ENCODE measurements at regions not wholly inside any gene's neighbourhood (a gene's known extent, or its start where the extent isn't known, plus 50 kb on each side); places are given as distances from the start of the nearest gene placed in this dataset.

DNA sequence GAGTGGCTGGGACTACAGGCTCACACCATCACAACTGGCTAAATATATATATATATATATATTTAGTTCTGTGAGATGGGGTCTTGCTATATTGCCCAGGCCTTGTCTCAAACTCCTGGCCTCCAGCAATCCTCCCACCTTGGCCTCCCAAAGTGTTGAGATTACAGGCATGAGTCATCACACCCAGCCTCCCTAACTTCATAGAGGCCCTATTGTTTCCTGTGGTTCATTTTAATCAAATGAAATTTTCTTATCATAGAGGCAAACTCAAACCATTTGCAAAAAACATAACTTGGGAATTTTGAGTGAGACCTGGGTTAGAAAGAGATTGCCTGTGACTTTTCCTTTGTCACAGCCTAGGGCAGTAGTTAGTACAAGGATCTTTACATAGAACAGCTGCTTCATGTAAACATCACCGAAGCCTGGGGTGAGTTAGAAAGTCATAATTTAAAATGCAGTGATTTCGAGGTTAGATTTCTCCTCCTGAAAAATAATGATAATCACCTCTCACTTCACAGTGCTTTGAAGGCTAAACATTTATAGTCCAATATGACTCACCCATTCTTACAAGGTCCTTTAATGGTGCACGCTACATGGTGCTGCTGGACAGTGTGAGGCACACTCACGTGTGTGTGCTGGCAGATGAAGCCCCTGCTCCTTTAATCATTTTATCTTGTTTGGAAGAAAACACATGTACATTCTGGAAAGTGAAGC, 188.9 kb downstream of the RHOU start:
- no peak for DNase-seq

- DNase-seq: peak; percentile 47 to 51 (median 48)
These were observed 190.4 kb downstream of the RHOU start for GRCh38 chr1:228925691-228926090.

DNA sequence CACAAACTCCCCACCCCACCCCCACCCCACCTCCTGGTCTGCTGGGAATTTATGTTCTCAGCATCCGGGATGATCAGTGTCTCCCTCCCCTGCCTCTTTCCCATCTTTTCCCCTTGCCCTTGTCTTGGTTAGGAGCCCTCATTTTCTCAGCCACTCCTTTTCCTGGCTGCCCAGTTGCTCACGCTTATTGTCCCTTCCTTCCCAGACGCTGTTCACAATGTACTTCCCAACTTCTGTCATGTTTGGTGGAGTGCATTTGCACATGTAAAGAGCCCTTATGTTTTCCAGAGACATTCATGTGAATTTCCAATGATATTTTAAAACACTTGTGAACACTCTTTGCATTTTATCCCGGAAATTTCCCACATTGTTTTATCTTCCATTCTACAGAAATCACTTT, 192.1 kb downstream of the RHOU start:
- no peak for DNase-seq

- no peak for DNase-seq
These were observed 192.9 kb downstream of the RHOU start for GRCh38 chr1:228927946-228928898.

DNA sequence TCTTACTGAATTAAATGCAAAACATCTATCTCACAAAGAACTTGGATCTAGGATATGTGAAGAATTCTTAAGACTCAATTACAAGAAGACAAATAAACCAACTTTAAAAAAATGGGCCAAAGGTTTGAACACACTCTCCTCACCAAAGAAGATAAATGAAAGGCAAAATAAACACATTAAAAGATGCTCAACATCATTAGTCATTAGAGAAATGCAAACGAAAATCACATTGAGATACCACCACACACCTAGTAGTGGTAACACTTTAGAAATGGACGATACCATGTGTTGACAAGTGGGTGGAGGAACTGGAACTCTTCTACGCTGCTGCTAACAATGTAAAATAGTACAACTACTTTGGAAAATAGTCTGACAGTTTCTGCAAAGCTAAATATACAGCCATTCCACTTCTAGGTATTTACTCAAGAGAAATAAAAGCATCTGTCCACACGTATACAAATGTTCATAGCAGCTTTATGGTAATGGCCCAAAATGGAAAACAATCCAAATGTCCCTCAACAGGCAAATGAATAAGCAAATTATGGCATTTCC, 194.3 kb downstream of the RHOU start:
- DNase-seq: no peak

GRCh38 chr1:228930479-228930957, 195.2 kb downstream of the RHOU start:
- no peak for DNase-seq

GRCh38 chr1:228933753-228934152, 198.5 kb downstream of the RHOU start:
- no peak for DNase-seq

GRCh38 chr1:228935198-228935663, 200.0 kb downstream of the RHOU start:
- DNase-seq: no peak

GRCh38 chr1:228935855-228936727, 200.8 kb downstream of the RHOU start:
- DNase-seq: peak; percentile 41 to 46 (median 43)

DNA sequence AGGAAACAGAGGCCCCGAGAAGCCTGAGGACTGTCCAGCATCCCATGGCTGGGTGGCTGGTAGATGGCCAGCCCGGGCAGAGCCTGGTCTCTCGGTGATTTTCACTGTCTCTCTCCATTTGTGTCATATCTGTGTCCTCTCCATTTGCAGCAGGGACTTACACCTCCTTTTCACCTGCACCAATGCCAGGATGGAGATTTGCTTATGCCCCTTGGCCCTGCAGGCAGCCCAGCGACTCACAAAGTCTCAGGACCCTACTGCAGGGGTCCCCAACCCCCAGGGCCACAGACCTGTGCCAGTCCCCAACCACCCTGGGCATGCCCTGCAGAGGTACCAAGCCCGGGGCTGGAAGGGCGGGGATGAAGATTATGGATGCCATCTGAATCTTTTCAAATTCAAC, 201.6 kb downstream of the RHOU start:
- DNase-seq: peak in 2 of 3 donors; percentile 32 to 36

GRCh38 chr1:228937351-228937750, 202.1 kb downstream of the RHOU start:
- no peak for DNase-seq

- DNase-seq: peak; percentile 38 to 47 (median 41)
These were observed 202.7 kb downstream of the RHOU start for GRCh38 chr1:228937851-228938536.

DNA sequence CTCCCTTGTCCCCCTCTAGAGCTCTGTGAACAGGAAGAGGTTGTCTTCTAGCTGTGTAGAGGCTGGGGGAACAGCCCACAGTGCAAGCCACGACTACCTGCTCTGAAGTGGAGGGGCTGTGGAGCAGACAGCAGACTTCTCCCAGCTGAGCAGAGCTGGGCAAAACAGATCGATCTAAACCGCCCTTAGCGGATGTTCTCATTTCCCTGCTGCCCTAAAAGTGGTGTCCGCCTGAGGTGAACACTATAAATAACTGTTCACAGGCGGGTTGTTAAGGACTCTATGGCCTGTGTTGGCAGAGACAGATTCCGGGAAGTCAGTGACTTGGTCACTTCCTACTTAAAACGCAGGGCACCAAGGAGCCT, 203.2 kb downstream of the RHOU start:
- DNase-seq: peak; percentile 60 to 81 (median 62)

DNA sequence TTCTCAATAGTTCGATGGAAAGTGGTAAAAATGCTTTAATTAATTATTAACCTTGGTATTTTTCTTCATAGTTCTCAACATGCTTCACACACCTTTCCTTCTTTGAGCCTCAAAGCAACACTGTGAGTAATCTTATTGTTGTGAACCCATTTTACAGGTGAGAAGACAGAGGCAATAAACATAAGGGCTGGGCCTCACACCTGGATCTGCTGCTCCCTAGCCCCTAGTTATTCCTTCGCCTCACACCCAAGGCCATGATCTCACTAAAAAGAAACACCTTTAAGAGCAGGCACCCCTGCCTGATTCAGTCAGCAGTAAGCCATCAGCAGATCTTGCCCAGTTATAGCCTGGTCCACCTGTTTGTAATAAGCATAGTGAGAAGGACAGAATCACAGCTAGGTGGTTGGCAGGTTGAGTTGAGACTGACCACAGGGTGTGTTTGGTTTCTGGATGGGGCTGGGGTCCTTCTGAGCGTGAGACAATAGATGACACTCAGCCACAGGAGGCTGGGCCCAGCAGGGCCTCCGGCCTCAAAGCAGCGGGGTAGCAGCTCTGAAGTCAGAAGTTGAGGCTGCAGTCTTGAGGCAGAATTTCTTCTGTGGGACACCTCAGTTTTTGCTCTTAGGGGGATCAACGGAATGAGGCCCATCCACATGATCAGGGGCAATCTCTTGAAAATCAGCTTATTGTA, 203.9 kb downstream of the RHOU start:
- no peak for DNase-seq

DNA sequence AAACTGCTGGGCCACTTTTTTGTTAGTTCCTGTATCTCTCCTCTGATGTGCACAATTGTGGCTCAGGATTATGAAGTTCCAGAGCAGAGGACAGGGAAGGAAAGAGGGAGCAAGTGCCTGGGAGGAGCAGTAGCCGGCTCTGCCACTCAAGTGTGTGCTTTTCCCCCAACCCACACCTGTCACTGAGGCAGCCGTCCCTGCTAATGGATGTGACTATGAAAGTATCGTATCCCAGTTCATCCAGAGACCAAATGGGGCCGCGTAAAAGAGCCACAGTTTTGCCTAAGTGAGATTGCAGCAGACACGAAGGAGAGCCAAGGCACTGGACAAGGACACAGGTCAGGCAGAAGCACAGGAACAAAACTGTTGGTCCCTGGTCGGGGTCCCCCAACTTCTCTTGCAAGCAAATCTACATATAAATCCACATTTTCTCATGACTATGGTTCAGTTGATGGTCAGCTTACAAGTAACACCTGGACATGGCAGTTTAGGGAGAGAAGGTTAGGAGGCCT, 204.7 kb downstream of the RHOU start:
- DNase-seq: no peak

GRCh38 chr1:228940526-228940925, 205.2 kb downstream of the RHOU start:
- DNase-seq: no peak

DNA sequence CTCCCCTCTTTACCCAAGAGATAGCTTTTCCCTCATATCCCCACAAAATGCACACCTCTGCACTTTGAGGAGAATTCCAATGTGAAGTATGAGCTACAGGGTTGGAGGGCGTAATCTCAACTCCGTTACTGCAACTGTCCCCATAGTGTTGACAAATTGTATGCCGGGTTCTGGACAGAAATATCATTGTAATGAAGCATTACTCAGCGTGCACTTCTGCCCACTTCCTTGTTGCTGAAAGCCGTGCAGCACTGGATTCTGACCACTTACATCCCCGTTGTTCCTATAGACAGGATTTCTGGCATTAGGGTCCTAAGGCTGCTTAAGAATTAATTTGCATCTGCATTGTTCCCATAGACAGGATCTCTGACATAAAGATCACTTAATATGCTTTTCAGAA, 205.6 kb downstream of the RHOU start:
- peak; percentile 61 to 74 (median 69) for DNase-seq

DNA sequence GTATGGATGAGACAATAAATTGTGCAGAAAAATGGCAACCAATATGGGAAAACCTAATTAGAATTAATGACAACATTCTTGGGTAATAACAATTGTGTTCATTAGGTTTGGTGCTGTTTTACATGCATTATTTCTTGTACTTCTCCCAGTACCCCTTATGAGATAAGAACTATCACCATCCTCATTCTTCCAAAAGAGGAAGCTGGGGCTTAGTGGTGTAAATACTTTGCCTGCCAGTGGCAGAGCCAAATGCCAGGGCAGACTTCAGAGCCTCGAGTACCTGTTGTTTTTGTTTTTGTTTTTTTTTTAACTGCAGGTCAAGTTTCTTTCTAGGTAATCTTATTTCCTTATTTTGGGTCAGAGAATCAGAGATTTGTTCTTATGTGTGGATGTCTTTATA, 206.4 kb downstream of the RHOU start:
- DNase-seq: peak; percentile 34 to 51 (median 42)

DNA sequence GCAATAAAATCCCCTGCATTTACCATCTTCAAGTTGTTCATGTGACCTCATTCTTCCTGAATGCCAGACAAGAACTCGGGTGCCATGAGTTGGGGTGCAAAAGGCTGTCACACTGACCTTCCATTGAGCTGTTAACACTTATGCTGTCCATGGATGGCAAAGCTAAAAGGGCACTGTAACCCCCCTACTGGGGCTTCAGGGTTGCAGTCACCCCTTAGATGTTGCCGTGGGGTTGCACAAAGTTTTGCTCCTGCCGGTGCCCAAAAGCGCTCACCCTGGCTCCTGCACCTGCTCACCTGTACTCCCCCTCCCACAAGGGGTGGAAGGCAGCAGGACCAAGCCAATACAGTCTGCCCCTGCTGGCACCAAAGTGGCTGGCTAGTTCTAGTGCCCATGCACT, 208.2 kb downstream of the RHOU start:
- no peak for DNase-seq

GRCh38 chr1:228944296-228944695, 209.0 kb downstream of the RHOU start:
- peak; percentile 54 to 71 (median 64) for DNase-seq

DNA sequence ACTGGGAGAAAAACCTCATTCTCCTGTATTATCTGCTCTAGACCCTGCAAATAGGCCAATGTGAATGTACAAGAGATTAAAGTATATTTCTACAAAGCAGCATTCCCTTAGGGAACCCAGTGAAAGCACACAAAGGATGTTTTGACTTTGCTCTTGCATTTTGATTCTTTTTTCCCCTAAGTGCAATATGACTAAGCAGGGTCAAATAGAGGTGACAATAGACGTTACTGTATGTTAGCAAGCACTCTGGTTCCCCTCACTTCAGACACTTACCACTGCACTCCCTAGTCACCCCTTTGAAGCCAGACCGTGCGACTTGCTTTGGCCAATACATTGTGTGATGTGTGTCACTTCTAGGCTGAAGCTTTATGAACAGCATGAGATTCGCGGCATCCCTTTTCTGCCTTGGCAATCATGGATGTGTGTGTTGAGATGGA, 209.7 kb downstream of the RHOU start:
- peak; percentile 29 to 67 (median 61) for DNase-seq
